HepG2 (cell line): ENCODE measurements at regions not wholly inside any gene's neighbourhood (a gene's known extent, or its start where the extent isn't known, plus 50 kb on each side); places are given as distances from the start of the nearest gene placed in this dataset.

ENCODE experiments used
- ATAC-seq: fragments of 200-7000 bp; cut with Tn5 transposase; 3 replicates; pipeline ENCODE4 v1.9.1; 2020; ENCODE audit warnings: mild to moderate bottlenecking, moderate library complexity
- BruUV-seq: library from RNA; stranded (reverse); fragments of 400-500 nt; replicated peaks from 2 replicates; lab custom pipeline; 2021; lab: Mats Ljungman, UMichigan
- CTCF ChIA-PET: fragments of 300-600 bp; formaldehyde crosslinking; extraction: SDS; loops from one replicate; lab custom pipeline; 2021; ENCODE audit warnings: low total read pairs, inconsistent platforms, low intra/inter-chr PET ratio; lab: Yijun Ruan, JAX
- POLR2A ChIA-PET: fragments of 350-600 bp; sonication (Branson Sonifier 250); formaldehyde crosslinking; loops from one replicate; lab custom pipeline; 2020; ENCODE audit warnings: antibody characterized with exemption, inconsistent platforms; lab: Yijun Ruan, JAX
- DNase-seq: peaks from one replicate; pipeline ENCODE4 v3.0.0-alpha.2; 2015; ENCODE audit warnings: low spot score
- FAIRE-seq: peaks from 3 replicates; lab custom pipeline; 2011; peaks lifted over from hg19 to GRCh38; lab: Jason Lieb, UNC
- H2AFZ ChIP-seq: one replicate; pipeline ENCODE4 v1.6.1; 2011; ENCODE audit warnings: low read length, inconsistent platforms
- H3K27ac ChIP-seq: fragments of 300-600 bp; 3 replicates; pipeline ENCODE4 v1.8.0; 2011; ENCODE audit warnings: mixed run types, mild to moderate bottlenecking, mixed read lengths, low read length, inconsistent platforms; ENCODE audit not compliant: insufficient read depth; ENCODE audit errors: extremely low read length
- H3K27me3 ChIP-seq, 2 experiments: fragments of 200-600 bp in 1 of 2; 2 replicates in 1 of 2; 3 replicates in 1 of 2; pipeline versions ENCODE4 v1.6.0 to v1.8.0; 2011; ENCODE audit warnings: low read length in 2 of 2, mild to moderate bottlenecking in 2 of 2, moderate library complexity in 2 of 2, inconsistent platforms in 1 of 2; ENCODE audit not compliant: insufficient read depth in 2 of 2, control insufficient read depth in 1 of 2
- H3K36me3 ChIP-seq, 2 experiments: fragments of 200-600 bp in 1 of 2; replicated peaks in 1 of 2; 2 replicates in 1 of 2; 3 replicates in 1 of 2; pipeline versions ENCODE4 v1.5.1 to v1.8.0; 2011; ENCODE audit warnings: low read length in 2 of 2, inconsistent platforms in 1 of 2; ENCODE audit not compliant: insufficient read depth in 2 of 2, control insufficient read depth in 1 of 2
- H3K4me1 ChIP-seq: 2 replicates; pipeline ENCODE4 v1.5.1; 2012; ENCODE audit warnings: low read length, inconsistent platforms; ENCODE audit not compliant: insufficient read depth
- H3K4me2 ChIP-seq: 2 replicates; pipeline ENCODE4 v1.6.0; 2011; ENCODE audit warnings: low read depth, low read length, inconsistent platforms
- H3K4me3 ChIP-seq, 3 experiments: fragments of 200-600 bp in 1 of 3; sonication (generic), shearing (Covaris generic) in 1 of 3; replicated peaks in 1 of 3; 2 replicates each; pipeline ENCODE4 v1.5.1; 2011 to 2016; ENCODE audit warnings: low read length in 3 of 3, inconsistent platforms in 2 of 3, low read depth in 2 of 3, mild to moderate bottlenecking in 2 of 3, control low read depth in 1 of 3, mixed read lengths in 1 of 3; ENCODE audit not compliant: insufficient read depth in 1 of 3
- H3K79me2 ChIP-seq: one replicate; pipeline ENCODE4 v1.6.1; 2011; ENCODE audit warnings: low read length, inconsistent platforms; ENCODE audit not compliant: insufficient read depth
- H3K9ac ChIP-seq: 2 replicates; pipeline ENCODE4 v1.6.0; 2011; ENCODE audit warnings: mild to moderate bottlenecking, low read depth, low read length, inconsistent platforms; ENCODE audit not compliant: insufficient read depth
- H3K9me3 ChIP-seq: 2 replicates; pipeline ENCODE4 v1.5.1; 2012; ENCODE audit warnings: mild to moderate bottlenecking, low read length
- H4K20me1 ChIP-seq: 2 replicates; pipeline ENCODE4 v1.6.0; 2011; ENCODE audit warnings: inconsistent platforms, mild to moderate bottlenecking, low read length, moderate library complexity; ENCODE audit not compliant: insufficient read depth
- CTCF ChIP-seq: sonication (generic); formaldehyde crosslinking; IDR thresholded peaks from 2 replicates; pipeline ENCODE4 v1.5.0; 2020; ENCODE audit warnings: mild to moderate bottlenecking, missing genetic modification reagents, moderate library complexity
- SMC3 ChIP-seq: IDR thresholded peaks from 2 replicates; pipeline ENCODE4 v1.6.1; 2011; ENCODE audit warnings: low read length, improper control_type of control experiment
- STAG1 ChIP-seq: sonication (generic); formaldehyde crosslinking; IDR thresholded peaks from 2 replicates; pipeline ENCODE4 v1.4.0; 2020; ENCODE audit warnings: missing genetic modification reagents
- ZBTB10 ChIP-seq: sonication (generic); formaldehyde crosslinking; IDR thresholded peaks from 2 replicates; pipeline ENCODE4 v1.4.0; 2020; ENCODE audit warnings: missing genetic modification reagents, borderline replicate concordance
- ZNF75D ChIP-seq: sonication (generic); formaldehyde crosslinking; IDR thresholded peaks from 2 replicates; pipeline ENCODE4 v1.8.1; 2023; ENCODE audit warnings: missing genetic modification reagents, mild to moderate bottlenecking, borderline replicate concordance
- WGBS: methylation state at CpG from one replicate; pipeline ENCODE4 v1.1.6; 2017; ENCODE audit warnings: low lambda C conversion rate; 5-methylcytosine and 5-hydroxymethylcytosine counted together
- in situ Hi-C: cut with HindIII; loops from 2 replicates; pipeline ENCODE4 v1.10.0; 2017; ENCODE audit warnings: low pct_unique_long_range_greater_than_20kb; ENCODE audit not compliant: extremely low pct_ligation_motif_present
- intact Hi-C: fragments of 100-400 bp; cut with micrococcal nuclease; formaldehyde crosslinking; loops from one replicate; pipeline ENCODE4 v1.10.0; 2022; ENCODE audit not compliant: unreplicated experiment

GRCh38 chrX:128518508-128518907 is 466.3 kb upstream of the ACTRT1 start:
- no peak overlapping the region for H2AFZ ChIP-seq
- ChIA-PET POLR2A (no interaction called here), CTCF (no interaction called here)
- H3K27me3 ChIP-seq, result no peaks in the 10 kb centered on the region
- no peaks in the 10 kb centered on the region for H4K20me1 ChIP-seq
- ATAC-seq (peak; percentile 84), FAIRE-seq (peak; percentile 86), DNase-seq (peak; percentile 6)
- H3K79me2 ChIP-seq, result no peaks in the 10 kb centered on the region
- TF ChIP-seq ZBTB10 (no peak), ZNF75D (CRISPR knock-in tag) (no peak), STAG1 (CRISPR knock-in tag) (peak; percentile 64), SMC3 (peak; percentile 43), CTCF (peak; percentile 61)
- no peak overlapping the region; the same call in 1 of the 2 replicates for H3K4me2 ChIP-seq
- BruUV-seq, result no TSS peak
- H3K9ac ChIP-seq, result no peak overlapping the region
- H3K27ac ChIP-seq, result no peak overlapping the region
- in situ Hi-C loops (no loop called here), intact Hi-C loops (loop anchor here (2.0 to 5.0 kb wide), 2 partner anchors 268 to 459 kb away; no protein-coding TSS in a partner anchor)
- H3K4me1 ChIP-seq, result no peaks in the 10 kb centered on the region
- WGBS, result 0% methylated on average over 1 of the region's 3 CpGs
- H3K9me3 ChIP-seq, result no peaks in the 10 kb centered on the region
- H3K4me3 ChIP-seq, result no peak overlapping the region
- no peaks in the 10 kb centered on the region for H3K36me3 ChIP-seq
